ENCODE measurements at regions not wholly inside any gene's neighbourhood (a gene's known extent, or its start where the extent isn't known, plus 50 kb on each side); places are given as distances from the start of the nearest gene placed in this dataset.

DNA sequence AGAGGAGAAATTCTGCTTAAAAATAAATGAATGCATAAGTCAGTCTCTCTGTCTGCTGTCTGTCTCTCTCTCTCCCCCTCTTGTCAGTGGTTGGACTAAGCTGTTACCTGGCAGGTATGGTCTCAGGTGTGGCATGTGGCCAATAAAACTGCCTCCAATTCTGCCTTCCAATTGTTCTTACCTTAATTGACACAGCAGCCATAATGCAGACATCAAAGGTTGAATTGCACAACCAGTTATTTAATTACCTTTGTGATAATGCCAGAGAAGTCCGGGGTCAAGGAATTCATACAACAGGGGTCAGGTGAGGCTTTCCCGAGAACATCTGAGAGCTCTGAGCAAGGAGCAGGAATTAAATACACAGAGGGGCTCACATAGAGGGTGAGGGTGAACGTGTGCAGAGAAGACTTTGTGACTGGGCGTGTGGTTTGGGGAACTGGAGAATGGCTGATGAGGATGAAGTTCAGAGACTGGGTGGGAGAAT lies 78.8 kb upstream of the CDYL2 start:
- TF ChIP-seq CTCF (IDR thresholded peaks at IDR 0.05 in 2 of 3, conservative IDR thresholded peaks at IDR 0.05 in 1 of 3; ENCODE audit: borderline replicate concordance in 1 of 3, insufficient read depth in 1 of 3, low read depth in 2 of 3, low read length in 2 of 3) (no peak), POLR2A (IDR thresholded peaks at IDR 0.05; ENCODE audit: borderline replicate concordance, extremely low read depth, insufficient read depth, insufficient read length) (no peak), POLR2AphosphoS5 (IDR thresholded peaks at IDR 0.05; ENCODE audit: low read depth, low read length) (no peak), EZH2 (IDR thresholded peaks at IDR 0.05) (no peak)

Measured in HCT116 (cell line).